ENCODE measurements at regions not wholly inside any gene's neighbourhood (a gene's known extent, or its start where the extent isn't known, plus 50 kb on each side); places are given as distances from the start of the nearest gene placed in this dataset.

DNA sequence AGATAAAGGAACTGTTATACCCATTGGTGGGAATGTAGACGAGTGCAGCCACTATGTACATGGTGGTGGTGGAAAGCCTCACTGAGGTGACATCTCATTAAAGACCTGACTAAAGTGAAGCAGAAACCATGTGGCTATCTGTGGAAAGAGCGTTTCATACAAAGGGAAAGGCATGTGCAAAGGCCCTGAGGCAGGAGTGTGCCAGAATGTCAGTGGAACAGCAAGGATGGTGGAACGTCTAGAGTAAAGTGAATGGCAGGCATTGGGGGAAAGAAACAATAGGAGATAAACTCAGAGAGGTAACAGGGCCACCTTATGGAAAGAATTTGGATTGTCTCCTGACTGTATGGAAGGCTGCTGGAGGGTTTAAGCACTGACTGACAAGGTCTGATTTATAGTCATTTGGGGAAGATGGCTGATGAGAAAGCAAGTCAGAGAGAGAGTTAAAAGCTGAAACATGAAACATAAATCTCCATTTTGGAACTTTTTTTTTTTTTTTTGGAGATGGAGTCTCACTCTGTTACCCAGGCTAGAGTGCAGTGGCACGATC, 245.7 kb downstream of the STK31 start:
- Histone ChIP-seq H3K9me3 (no peaks in the 10 kb centered on the region), H3K27ac (no peak overlapping the region), H3K36me3 (no peaks in the 10 kb centered on the region), H3K4me1 (no peaks in the 10 kb centered on the region), H3K27me3 (no peaks in the 10 kb centered on the region), H3K4me3 (no peak overlapping the region)
- intact Hi-C loops (cut with DNase I) = no loop called here
- DNase-seq = no peak
- 87% methylated on average over 4 of the region's 4 CpGs for WGBS, 2 donors
- TF ChIP-seq POLR2AphosphoS5 (IDR thresholded peaks at IDR 0.05) = no peak
- no peak for TF ChIP-seq POLR2A (IDR thresholded peaks at IDR 0.05)
- no peak for TF ChIP-seq EP300 (IDR thresholded peaks at IDR 0.05)
- TF ChIP-seq, protein P1, sequence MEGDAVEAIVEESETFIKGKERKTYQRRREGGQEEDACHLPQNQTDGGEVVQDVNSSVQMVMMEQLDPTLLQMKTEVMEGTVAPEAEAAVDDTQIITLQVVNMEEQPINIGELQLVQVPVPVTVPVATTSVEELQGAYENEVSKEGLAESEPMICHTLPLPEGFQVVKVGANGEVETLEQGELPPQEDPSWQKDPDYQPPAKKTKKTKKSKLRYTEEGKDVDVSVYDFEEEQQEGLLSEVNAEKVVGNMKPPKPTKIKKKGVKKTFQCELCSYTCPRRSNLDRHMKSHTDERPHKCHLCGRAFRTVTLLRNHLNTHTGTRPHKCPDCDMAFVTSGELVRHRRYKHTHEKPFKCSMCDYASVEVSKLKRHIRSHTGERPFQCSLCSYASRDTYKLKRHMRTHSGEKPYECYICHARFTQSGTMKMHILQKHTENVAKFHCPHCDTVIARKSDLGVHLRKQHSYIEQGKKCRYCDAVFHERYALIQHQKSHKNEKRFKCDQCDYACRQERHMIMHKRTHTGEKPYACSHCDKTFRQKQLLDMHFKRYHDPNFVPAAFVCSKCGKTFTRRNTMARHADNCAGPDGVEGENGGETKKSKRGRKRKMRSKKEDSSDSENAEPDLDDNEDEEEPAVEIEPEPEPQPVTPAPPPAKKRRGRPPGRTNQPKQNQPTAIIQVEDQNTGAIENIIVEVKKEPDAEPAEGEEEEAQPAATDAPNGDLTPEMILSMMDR (IDR thresholded peaks at IDR 0.05) = no peak

DNA sequence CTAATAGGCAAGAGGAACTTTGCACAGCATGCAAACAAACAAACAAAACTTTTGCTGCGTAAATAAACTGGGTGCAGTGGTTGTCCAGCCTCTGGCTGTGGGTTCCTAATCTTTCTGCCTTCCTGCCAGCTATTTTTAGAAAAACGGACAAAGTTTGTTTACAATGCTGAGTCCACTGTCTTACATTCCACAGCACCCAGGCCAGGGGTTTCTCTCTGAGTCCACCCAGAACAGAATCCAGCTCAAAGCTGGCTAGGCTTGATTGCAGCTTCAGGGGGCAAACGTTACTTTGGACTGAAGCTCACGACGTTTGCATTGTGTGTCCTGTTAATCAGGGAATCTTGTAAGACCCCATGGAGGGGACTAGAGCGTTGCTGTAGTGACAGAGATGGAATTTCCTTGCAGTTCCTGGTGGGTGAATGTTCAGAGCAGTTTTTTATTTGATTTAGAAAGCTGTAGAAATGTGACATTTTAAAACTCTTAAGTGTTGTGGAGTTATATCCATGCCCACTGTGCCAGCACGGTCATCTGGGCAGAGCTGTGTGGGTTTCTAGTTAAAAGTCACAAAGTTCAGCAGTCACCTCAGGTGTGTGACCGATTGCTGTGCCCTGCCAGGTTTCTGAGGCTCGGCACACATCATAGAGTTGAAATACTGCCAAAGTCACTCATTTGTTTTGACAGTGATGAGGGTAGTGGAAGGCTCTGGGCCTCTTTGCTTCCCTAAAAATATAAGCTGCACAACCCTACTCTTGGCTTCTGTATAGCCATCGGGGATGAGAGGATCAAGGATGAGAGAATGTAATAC, 247.0 kb downstream of the STK31 start:
- TF ChIP-seq, protein P1 (IDR thresholded peaks at IDR 0.05) = no peak
- TF ChIP-seq EP300 (IDR thresholded peaks at IDR 0.05) (no peak), POLR2AphosphoS5 (IDR thresholded peaks at IDR 0.05) (no peak), POLR2A (IDR thresholded peaks at IDR 0.05) (no peak)
- H3K4me1 ChIP-seq = no peaks in the 10 kb centered on the region
- no peaks in the 10 kb centered on the region for H3K36me3 ChIP-seq
- no peaks in the 10 kb centered on the region for H3K27me3 ChIP-seq
- H3K4me3 ChIP-seq = no peak overlapping the region
- no peak for DNase-seq
- 23 to 53% methylated on average over 10 of the region's 10 CpGs for WGBS, 2 donors
- H3K9me3 ChIP-seq = no peaks in the 10 kb centered on the region
- intact Hi-C loops (cut with DNase I) = no loop called here
- no peak overlapping the region for H3K27ac ChIP-seq

DNA sequence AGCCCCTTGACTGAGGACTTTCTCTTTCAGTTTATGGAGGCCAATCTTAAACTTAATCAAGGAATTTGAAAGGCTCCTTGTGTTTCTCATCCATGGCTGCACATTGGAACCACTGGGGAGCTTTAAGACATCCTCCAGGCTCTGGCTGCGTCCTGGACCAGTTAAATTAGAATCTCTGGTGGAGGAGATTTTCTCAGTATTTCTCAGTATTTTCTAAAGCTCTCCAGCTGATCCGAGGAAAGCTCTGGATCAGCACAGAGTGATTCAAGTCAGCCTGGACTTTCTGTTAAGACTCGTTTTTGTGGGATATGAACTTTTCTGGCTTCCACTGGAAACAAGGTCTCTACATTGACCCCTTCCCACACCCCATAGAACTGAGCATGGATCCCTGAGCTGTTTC, 249.8 kb downstream of the STK31 start:
- no peaks in the 10 kb centered on the region for H3K36me3 ChIP-seq
- TF ChIP-seq POLR2AphosphoS5 (IDR thresholded peaks at IDR 0.05) = no peak
- no peak for TF ChIP-seq EP300 (IDR thresholded peaks at IDR 0.05)
- WGBS, 2 donors = 78 to 81% methylated on average over 3 of the region's 3 CpGs
- DNase-seq = no peak
- H3K27me3 ChIP-seq = no peaks in the 10 kb centered on the region
- H3K4me1 ChIP-seq = no peaks in the 10 kb centered on the region
- H3K27ac ChIP-seq = no peak overlapping the region
- no peak overlapping the region for H3K4me3 ChIP-seq
- H3K9me3 ChIP-seq = no peaks in the 10 kb centered on the region
- intact Hi-C loops (cut with DNase I) = no loop called here

DNA sequence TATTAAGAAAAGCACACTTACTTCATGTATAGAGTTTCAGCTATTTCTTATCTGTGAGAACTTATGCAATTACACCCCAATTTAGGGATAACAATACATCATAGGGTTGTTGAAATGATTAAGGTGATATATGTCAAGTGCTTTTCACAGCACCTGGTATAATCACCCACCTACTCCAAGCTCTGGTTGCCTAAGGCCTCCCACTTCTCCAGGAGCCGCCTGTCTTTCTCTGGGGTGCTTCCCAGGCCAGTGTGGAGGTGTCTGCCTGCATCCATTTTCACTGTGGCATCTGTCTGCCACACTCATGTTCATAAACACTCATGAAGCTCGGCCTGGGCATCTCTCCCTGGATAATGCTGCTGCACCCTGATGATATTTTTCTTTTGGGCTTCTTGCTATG, 250.3 kb downstream of the STK31 start:
- Histone ChIP-seq H3K27ac (no peak overlapping the region), H3K4me1 (no peaks in the 10 kb centered on the region), H3K4me3 (no peak overlapping the region), H3K27me3 (no peaks in the 10 kb centered on the region), H3K9me3 (no peaks in the 10 kb centered on the region), H3K36me3 (no peaks in the 10 kb centered on the region)
- TF ChIP-seq POLR2AphosphoS5 (IDR thresholded peaks at IDR 0.05) (no peak), EP300 (IDR thresholded peaks at IDR 0.05) (no peak), POLR2A (IDR thresholded peaks at IDR 0.05) (no peak)
- TF ChIP-seq, protein P1 (IDR thresholded peaks at IDR 0.05) = no peak
- no peak for DNase-seq
- intact Hi-C loops (cut with DNase I) = no loop called here
- 78 to 86% methylated on average over 2 of the region's 2 CpGs for WGBS, 2 donors

DNA sequence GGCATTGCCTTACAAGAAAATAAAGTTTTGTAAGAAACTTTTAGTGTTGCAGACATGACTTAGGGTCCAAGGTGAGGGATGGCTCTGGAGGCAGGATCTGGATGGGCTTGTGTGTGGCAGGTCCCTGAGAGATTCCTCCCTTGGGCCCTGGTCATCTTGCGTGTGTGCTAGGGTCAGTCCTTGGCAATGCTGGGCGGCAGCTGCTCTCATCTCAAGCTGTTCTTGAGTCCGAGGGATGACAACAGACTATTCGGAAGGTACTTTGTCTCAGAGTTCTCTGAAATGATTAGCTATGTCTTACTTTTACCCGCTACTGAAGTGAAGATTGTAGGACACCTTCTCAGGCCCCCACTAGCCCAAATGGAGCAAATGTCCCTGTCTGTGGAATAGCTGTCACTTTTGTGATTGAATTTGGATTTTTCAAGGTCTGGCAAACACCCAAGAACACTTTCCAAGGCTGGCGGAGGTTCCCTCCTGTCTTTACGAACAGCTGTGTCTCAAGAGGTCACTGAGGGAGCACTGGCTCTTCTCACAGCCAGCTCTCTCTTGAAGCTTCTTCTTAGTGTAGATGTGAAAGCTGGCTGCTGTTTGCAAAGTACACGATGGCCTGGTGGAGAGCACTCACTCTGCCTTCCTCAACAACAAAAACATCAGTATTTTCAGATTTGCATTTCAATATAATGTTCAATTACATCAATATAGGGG, 253.6 kb downstream of the STK31 start:
- intact Hi-C loops (cut with DNase I) = no loop called here
- no peaks in the 10 kb centered on the region for H3K4me1 ChIP-seq
- H3K4me3 ChIP-seq = no peak overlapping the region
- H3K36me3 ChIP-seq = no peaks in the 10 kb centered on the region
- H3K27ac ChIP-seq = no peak overlapping the region
- TF ChIP-seq EP300 (IDR thresholded peaks at IDR 0.05) = no peak
- no peak for TF ChIP-seq POLR2AphosphoS5 (IDR thresholded peaks at IDR 0.05)
- TF ChIP-seq POLR2A (IDR thresholded peaks at IDR 0.05) = no peak
- TF ChIP-seq, protein P1 (IDR thresholded peaks at IDR 0.05) = no peak
- H3K27me3 ChIP-seq = no peaks in the 10 kb centered on the region
- no peak for DNase-seq
- WGBS, 2 donors = 81 to 83% methylated on average over 8 of the region's 8 CpGs
- no peaks in the 10 kb centered on the region for H3K9me3 ChIP-seq

Measured in sigmoid colon (tissue), 6 donors.